HCT116 (cell line): ENCODE measurements at regions not wholly inside any gene's neighbourhood (a gene's known extent, or its start where the extent isn't known, plus 50 kb on each side); places are given as distances from the start of the nearest gene placed in this dataset.

ENCODE experiments used
- ATAC-seq: fragments of 200-7000 bp; cut with Tn5 transposase; 2 replicates; pipeline ENCODE4 v1.9.1; 2020; ENCODE audit warnings: mild to moderate bottlenecking, moderate library complexity
- BruUV-seq: library from RNA; stranded (reverse); fragments of 400-500 nt; replicated peaks from 2 replicates; lab custom pipeline; 2021; lab: Mats Ljungman, UMichigan
- CTCF ChIA-PET: fragments of 300-600 bp; sonication (Branson Sonifier 250); formaldehyde crosslinking; loops from one replicate; lab custom pipeline; 2021; ENCODE audit warnings: antibody characterized with exemption; lab: Charles Lee
- POLR2A ChIA-PET: fragments of 300-600, 350-600 bp; sonication (Branson Sonifier 250); formaldehyde crosslinking; loops from one replicate; lab custom pipeline; 2021; ENCODE audit warnings: antibody characterized with exemption; lab: Charles Lee
- RAD21 ChIA-PET, 2 experiments: fragments of 300-600 bp; sonication (Branson Sonifier 250); formaldehyde crosslinking; loops; one replicate each; lab custom pipeline; 2023; ENCODE audit warnings: low total read pairs in 2 of 2; ENCODE audit not compliant: uncharacterized antibody in 2 of 2, unreplicated experiment in 2 of 2, low non-redundant PET in 1 of 2; lab: Charles Lee
- DNase-seq: peaks from one replicate; pipeline ENCODE4 v3.0.0-alpha.2; 2010; ENCODE audit warnings: low read depth, low spot score
- H2AFZ ChIP-seq: fragments of 200-600 bp; shearing (Covaris generic), sonication (generic); 2 replicates; pipeline ENCODE4 v1.6.1; 2017; ENCODE audit warnings: low read depth, mixed run types, mixed read lengths, antibody characterized with exemption, low read length; ENCODE audit not compliant: poor library complexity, severe bottlenecking
- H3K27ac ChIP-seq: 2 replicates; pipeline ENCODE4 v1.5.1; 2012; ENCODE audit warnings: low read depth, low read length
- H3K27me3 ChIP-seq: fragments of 200-600 bp; sonication (generic); 2 replicates; pipeline ENCODE4 v1.6.1; 2016; ENCODE audit warnings: mixed run types, low read length, mixed read lengths; ENCODE audit not compliant: insufficient read depth
- H3K36me3 ChIP-seq, 2 experiments: fragments of 200-500 bp in 1 of 2; fragments of 200-600 bp in 1 of 2; sonication (Bioruptor generic) in 1 of 2; sonication (generic) in 1 of 2; 2 replicates each; pipeline versions ENCODE4 v1.5.1 to v1.6.1; 2014 to 2016; ENCODE audit warnings: low read length in 2 of 2, inconsistent platforms in 1 of 2, mixed read lengths in 1 of 2, mixed run types in 1 of 2; ENCODE audit not compliant: insufficient read depth in 2 of 2, control insufficient read depth in 1 of 2
- H3K4me1 ChIP-seq, 2 experiments: fragments of 200-600 bp in 1 of 2; sonication (generic) in 1 of 2; 2 replicates each; pipeline versions ENCODE4 v1.5.1 to v1.6.1; 2012 to 2017; ENCODE audit warnings: low read length in 2 of 2, inconsistent platforms in 1 of 2, mild to moderate bottlenecking in 1 of 2, mixed read lengths in 1 of 2, mixed run types in 1 of 2, moderate library complexity in 1 of 2; ENCODE audit not compliant: insufficient read depth in 2 of 2, control insufficient read depth in 1 of 2
- H3K4me2 ChIP-seq: fragments of 200-600 bp; sonication (generic); 2 replicates; pipeline ENCODE4 v1.6.1; 2017; ENCODE audit warnings: mixed run types, low read length, mixed read lengths
- H3K4me3 ChIP-seq, 2 experiments: fragments of 200-600 bp in 1 of 2; sonication (generic) in 1 of 2; replicated peaks in 1 of 2; 2 replicates each; pipeline ENCODE4 v1.5.1; 2011 to 2016; ENCODE audit warnings: low read length in 2 of 2, control low read depth in 1 of 2, low read depth in 1 of 2, mild to moderate bottlenecking in 1 of 2, mixed read lengths in 1 of 2, mixed run types in 1 of 2
- H3K79me2 ChIP-seq: fragments of 200-600 bp; sonication (generic); 2 replicates; pipeline ENCODE4 v1.6.1; 2017; ENCODE audit warnings: mild to moderate bottlenecking, mixed run types, low read length, moderate library complexity, mixed read lengths; ENCODE audit not compliant: insufficient read depth
- H3K9ac ChIP-seq: fragments of 200-600 bp; sonication (generic); 2 replicates; pipeline ENCODE4 v1.6.1; 2016; ENCODE audit warnings: low read length, mixed read lengths
- H3K9me2 ChIP-seq: fragments of 200-600 bp; sonication (generic), shearing (Covaris generic); 2 replicates; pipeline ENCODE4 v1.6.1; 2017; ENCODE audit warnings: mixed run types, mild to moderate bottlenecking, moderate library complexity; ENCODE audit not compliant: insufficient read depth
- H3K9me3 ChIP-seq, 2 experiments: fragments of 200-500 bp in 1 of 2; fragments of 200-600 bp in 1 of 2; sonication (Bioruptor generic) in 1 of 2; sonication (generic) in 1 of 2; 2 replicates each; pipeline ENCODE4 v1.6.1; 2014 to 2017; ENCODE audit warnings: low read length in 2 of 2, mixed read lengths in 2 of 2, inconsistent platforms in 1 of 2, low read depth in 1 of 2, mild to moderate bottlenecking in 1 of 2, mixed run types in 1 of 2, moderate library complexity in 1 of 2; ENCODE audit not compliant: control insufficient read depth in 1 of 2, insufficient read depth in 1 of 2
- H4K20me1 ChIP-seq: fragments of 200-600 bp; sonication (generic), shearing (Covaris generic); 2 replicates; pipeline ENCODE4 v1.6.1; 2017; ENCODE audit warnings: mixed run types, mild to moderate bottlenecking, moderate library complexity; ENCODE audit not compliant: insufficient read depth
- CEBPB ChIP-seq: IDR thresholded peaks from 2 replicates; pipeline ENCODE4 v1.6.1; 2012; ENCODE audit warnings: low read depth
- EGR1 ChIP-seq: IDR thresholded peaks from 2 replicates; pipeline ENCODE4 v1.6.1; 2012; ENCODE audit warnings: low read depth
- EZH2 ChIP-seq: fragments of 200-600 bp; sonication (generic); IDR thresholded peaks from 2 replicates; pipeline ENCODE4 v1.6.1; 2017; ENCODE audit warnings: antibody characterized with exemption, mixed run types
- JUND ChIP-seq: IDR thresholded peaks from 2 replicates; pipeline ENCODE4 v1.6.1; 2012
- POLR2A ChIP-seq: IDR thresholded peaks from 2 replicates; pipeline ENCODE4 v1.7.0; 2011; ENCODE audit warnings: borderline replicate concordance; ENCODE audit not compliant: insufficient read depth, insufficient read length; ENCODE audit errors: extremely low read depth
- POLR2AphosphoS5 ChIP-seq: IDR thresholded peaks from 2 replicates; pipeline ENCODE4 v1.6.1; 2011; ENCODE audit warnings: mild to moderate bottlenecking, low read depth, low read length, moderate library complexity
- RAD21 ChIP-seq: IDR thresholded peaks from 2 replicates; pipeline ENCODE4 v1.6.1; 2012; ENCODE audit warnings: low read depth, mild to moderate bottlenecking
- SIN3A ChIP-seq: IDR thresholded peaks from 2 replicates; pipeline ENCODE4 v1.6.1; 2012; ENCODE audit warnings: low read depth
- SP1 ChIP-seq: IDR thresholded peaks from 2 replicates; pipeline ENCODE4 v1.6.1; 2012; ENCODE audit warnings: low read depth
- intact Hi-C: fragments of 100-400 bp; cut with micrococcal nuclease; formaldehyde crosslinking; loops from 2 replicates; pipeline ENCODE4 v1.10.0; 2022
- TF ChIP-seq, protein P1 (sequence below), 3 experiments: fragments of 200-600 bp in 1 of 3; sonication (generic) in 1 of 3; IDR thresholded peaks in 2 of 3; conservative IDR thresholded peaks in 1 of 3; 2 replicates each; pipeline ENCODE4 v1.5.1; 2012 to 2017; ENCODE audit warnings: low read depth in 2 of 3, low read length in 2 of 3, antibody characterized with exemption in 1 of 3, borderline replicate concordance in 1 of 3, control low read depth in 1 of 3, mild to moderate bottlenecking in 1 of 3, mixed read lengths in 1 of 3, mixed run types in 1 of 3, moderate library complexity in 1 of 3; ENCODE audit not compliant: insufficient read depth in 1 of 3
- TF ChIP-seq, protein P2 (sequence below): IDR thresholded peaks from 2 replicates; pipeline ENCODE4 v1.6.1; 2011; ENCODE audit warnings: mild to moderate bottlenecking, low read length, moderate library complexity; ENCODE audit not compliant: insufficient replicate concordance; ENCODE audit errors: extremely low read depth

DNA sequence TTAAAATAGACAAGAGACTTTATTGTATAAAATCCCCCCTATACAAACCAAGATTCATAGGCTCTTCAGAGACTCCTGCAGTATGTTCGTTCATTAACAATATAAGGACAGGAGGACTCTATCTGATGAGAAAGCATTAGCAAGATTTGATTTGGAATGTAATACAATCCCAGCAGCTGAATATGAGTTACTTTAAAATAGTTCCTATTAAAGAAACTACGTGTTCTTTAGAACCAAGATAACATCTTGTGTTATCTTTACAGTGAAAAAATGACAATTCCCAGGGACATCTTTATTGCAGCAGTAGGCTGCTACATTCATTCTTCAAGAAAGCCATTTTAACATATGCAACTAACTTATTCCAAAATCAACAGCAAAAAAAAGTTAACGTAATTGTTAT is 1360.1 kb upstream of the GJE1 start:
- H3K4me3 ChIP-seq: no peak overlapping the region
- H4K20me1 ChIP-seq: no peaks in the 10 kb centered on the region
- TF ChIP-seq SP1: no peak
- TF ChIP-seq EZH2: no peak
- TF ChIP-seq SIN3A: no peak
- TF ChIP-seq CEBPB: no peak
- TF ChIP-seq RAD21: no peak
- TF ChIP-seq EGR1: no peak
- TF ChIP-seq, protein P1, sequence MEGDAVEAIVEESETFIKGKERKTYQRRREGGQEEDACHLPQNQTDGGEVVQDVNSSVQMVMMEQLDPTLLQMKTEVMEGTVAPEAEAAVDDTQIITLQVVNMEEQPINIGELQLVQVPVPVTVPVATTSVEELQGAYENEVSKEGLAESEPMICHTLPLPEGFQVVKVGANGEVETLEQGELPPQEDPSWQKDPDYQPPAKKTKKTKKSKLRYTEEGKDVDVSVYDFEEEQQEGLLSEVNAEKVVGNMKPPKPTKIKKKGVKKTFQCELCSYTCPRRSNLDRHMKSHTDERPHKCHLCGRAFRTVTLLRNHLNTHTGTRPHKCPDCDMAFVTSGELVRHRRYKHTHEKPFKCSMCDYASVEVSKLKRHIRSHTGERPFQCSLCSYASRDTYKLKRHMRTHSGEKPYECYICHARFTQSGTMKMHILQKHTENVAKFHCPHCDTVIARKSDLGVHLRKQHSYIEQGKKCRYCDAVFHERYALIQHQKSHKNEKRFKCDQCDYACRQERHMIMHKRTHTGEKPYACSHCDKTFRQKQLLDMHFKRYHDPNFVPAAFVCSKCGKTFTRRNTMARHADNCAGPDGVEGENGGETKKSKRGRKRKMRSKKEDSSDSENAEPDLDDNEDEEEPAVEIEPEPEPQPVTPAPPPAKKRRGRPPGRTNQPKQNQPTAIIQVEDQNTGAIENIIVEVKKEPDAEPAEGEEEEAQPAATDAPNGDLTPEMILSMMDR (IDR thresholded peaks at IDR 0.05 in 2 of 3, conservative IDR thresholded peaks at IDR 0.05 in 1 of 3; ENCODE audit: borderline replicate concordance in 1 of 3, insufficient read depth in 1 of 3, low read depth in 2 of 3, low read length in 2 of 3): no peak
- no peak for TF ChIP-seq POLR2A
- TF ChIP-seq, protein P2, sequence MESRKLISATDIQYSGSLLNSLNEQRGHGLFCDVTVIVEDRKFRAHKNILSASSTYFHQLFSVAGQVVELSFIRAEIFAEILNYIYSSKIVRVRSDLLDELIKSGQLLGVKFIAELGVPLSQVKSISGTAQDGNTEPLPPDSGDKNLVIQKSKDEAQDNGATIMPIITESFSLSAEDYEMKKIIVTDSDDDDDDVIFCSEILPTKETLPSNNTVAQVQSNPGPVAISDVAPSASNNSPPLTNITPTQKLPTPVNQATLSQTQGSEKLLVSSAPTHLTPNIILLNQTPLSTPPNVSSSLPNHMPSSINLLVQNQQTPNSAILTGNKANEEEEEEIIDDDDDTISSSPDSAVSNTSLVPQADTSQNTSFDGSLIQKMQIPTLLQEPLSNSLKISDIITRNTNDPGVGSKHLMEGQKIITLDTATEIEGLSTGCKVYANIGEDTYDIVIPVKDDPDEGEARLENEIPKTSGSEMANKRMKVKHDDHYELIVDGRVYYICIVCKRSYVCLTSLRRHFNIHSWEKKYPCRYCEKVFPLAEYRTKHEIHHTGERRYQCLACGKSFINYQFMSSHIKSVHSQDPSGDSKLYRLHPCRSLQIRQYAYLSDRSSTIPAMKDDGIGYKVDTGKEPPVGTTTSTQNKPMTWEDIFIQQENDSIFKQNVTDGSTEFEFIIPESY: no peak
- no peak for TF ChIP-seq JUND
- no peak for TF ChIP-seq POLR2AphosphoS5
- no peaks in the 10 kb centered on the region for H3K27me3 ChIP-seq
- ChIA-PET RAD21 (no interaction called here), CTCF (no interaction called here), POLR2A (no interaction called here)
- no peaks in the 10 kb centered on the region for H3K36me3 ChIP-seq
- ATAC-seq: no peak
- no peaks in the 10 kb centered on the region for H3K79me2 ChIP-seq
- no TSS peak for BruUV-seq
- no peak for DNase-seq
- no peaks in the 10 kb centered on the region for H3K9me2 ChIP-seq
- H3K4me2 ChIP-seq: no peak overlapping the region
- no peak overlapping the region for H2AFZ ChIP-seq
- H3K9me3 ChIP-seq: no peaks in the 10 kb centered on the region; a peak in 2 of 4 replicates
- peaks cover 0 to 8% of the 10 kb centered on the region in 2 experiments; a peak in 2 of 4 replicates for H3K4me1 ChIP-seq
- no peak overlapping the region for H3K9ac ChIP-seq
- no peak overlapping the region for H3K27ac ChIP-seq
- intact Hi-C loops: no loop called here
